Activated CD4-positive, alpha-beta T cell treated with anti-CD3 and anti-CD28 coated beads, Interleukin-2, Interleukin-4, amounts not matched to agents 100 ng/mL and 50 ng/mL, durations not matched to agents 16 hours and 8 hours (primary cell): ENCODE measurements at regions not wholly inside any gene's neighbourhood (a gene's known extent, or its start where the extent isn't known, plus 50 kb on each side); places are given as distances from the start of the nearest gene placed in this dataset.

Source experiments
- DNase-seq: peaks from one replicate; pipeline ENCODE4 v3.0.0-alpha.2; 2020; ENCODE audit warnings: low spot score

- no peak for DNase-seq
Measured at GRCh38 chr20:51876313-51876940, 74.1 kb upstream of the SALL4 start.

DNA sequence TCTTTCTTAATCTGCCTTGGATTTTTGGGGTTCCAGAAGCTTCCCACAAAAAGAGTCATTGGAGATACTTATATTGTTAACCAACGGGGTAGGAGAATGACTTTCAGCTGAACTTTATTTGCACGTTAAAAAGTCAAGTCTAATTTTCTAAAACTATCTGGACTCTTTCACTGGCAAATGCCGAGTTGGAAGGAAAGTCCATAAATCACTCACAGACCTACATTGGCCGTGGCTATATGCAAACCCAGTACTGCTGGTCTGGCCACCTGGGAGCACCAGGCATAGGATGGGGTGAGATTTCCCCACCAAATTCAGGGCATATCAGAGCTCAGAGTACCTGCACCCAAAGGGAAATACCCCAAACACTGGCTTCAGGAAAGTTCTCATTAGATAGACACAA lies 71.3 kb upstream of the SALL4 start:
- DNase-seq: no peak

- DNase-seq: no peak
Measured at GRCh38 chr20:51871943-51872342, 69.6 kb upstream of the SALL4 start.

DNA sequence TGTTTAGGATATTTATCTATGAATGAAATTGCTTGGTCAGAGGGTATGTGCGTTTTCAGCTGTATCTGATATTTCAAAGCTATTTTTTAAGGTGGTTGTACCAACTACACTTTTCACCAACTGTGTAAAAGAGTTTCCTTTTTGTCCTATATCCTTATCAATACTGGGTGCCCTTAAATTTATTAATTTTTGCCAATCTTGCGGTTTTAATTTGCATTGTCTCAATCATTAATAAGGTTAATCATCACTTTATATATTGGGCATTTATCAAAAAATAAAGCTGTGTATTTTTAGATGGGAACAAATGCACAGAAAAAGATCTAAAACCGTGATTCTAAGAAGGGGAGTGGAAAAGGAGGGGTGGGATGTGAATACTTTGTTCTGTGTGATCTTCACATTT lies 66.7 kb upstream of the SALL4 start:
- no peak for DNase-seq

- DNase-seq: no peak
Measured at GRCh38 chr20:51867251-51867650, 64.9 kb upstream of the SALL4 start.

DNA sequence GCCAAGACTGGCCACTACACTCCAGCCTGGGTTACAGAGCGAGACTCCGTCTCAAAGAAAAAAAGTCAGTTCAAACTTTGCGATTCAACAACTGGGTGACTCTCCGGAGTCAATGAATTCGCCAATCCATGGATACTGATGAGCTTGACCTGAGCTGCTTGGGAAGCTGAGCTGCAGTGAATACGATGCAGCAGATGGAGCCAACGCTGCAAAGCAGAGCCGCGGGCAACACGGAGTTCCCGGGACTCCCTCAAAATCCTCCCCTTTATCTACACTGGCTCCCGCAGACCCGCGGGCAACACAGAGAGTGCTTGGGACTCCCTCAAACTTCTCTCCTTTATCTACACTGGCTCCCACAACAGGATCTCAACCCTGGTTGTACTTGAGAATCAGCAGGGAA lies 62.6 kb upstream of the SALL4 start:
- no peak for DNase-seq

DNA sequence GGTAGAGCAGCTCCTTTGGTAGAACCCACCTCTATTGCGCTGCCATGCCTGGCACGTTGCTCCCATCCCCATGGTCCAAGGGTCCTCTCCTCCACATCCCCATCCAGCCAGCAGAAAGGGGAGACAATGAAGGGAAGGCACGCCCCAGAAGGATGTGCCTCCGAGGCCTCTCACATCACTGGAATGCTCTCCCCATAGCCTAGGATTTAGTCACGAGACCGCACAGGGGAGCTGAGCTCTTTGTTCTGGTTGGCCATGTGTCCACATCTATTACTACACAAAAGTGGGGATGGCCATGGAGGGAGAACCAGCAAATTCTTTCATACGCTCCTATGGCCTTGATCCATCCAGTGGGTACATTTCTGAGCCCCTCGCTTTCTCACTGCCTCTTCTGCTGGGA lies 60.5 kb upstream of the SALL4 start:
- no peak for DNase-seq

DNA sequence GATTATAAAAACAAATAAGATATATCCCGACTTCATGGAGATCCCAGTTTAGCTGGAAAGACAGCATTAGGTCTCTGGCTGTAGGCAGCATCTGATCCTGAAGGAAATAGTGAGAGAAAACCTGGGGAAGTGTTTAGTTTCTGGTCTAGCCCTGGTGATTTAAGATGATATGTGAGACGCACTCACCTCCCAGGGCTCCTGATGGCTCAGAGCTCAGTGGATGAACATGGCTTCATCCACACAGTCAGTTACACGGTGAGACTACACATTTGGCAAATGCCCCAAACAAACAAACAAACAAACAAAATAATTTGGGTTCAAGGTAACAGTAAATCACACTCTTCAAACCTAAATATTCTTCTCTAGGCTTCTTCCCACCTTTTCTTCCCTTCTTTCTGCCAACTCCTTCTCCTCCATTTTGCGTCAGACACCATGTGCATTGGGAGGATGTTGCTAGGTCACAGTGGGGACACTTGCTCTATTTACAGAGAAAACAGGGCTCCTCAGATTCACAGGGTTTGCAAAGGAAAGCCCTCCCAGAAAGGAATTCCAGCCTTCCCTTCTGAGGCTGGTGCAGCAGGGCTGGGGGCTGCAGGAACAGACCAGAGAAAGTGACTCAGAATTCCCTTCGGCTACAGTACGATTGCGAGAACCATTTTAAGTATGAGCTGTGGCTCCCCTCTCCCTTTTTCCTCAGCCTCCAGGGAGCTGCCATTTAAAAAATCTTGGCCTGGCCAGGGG lies 59.6 kb upstream of the SALL4 start:
- no peak for DNase-seq

GRCh38 chr20:51860111-51860882 lies 58.0 kb upstream of the SALL4 start:
- DNase-seq: peak; percentile 1

- no peak for DNase-seq
Measured at GRCh38 chr20:51856432-51856831, 54.1 kb upstream of the SALL4 start.

- no peak for DNase-seq
Measured at GRCh38 chr20:51854921-51855320, 52.6 kb upstream of the SALL4 start.
